Pancreas (tissue), 10 donors: ENCODE measurements at regions not wholly inside any gene's neighbourhood (a gene's known extent, or its start where the extent isn't known, plus 50 kb on each side); places are given as distances from the start of the nearest gene placed in this dataset.

ENCODE experiments used
- ATAC-seq, 4 donors: fragments of 200-7000 bp; cut with Tn5 transposase; one replicate each; pipeline versions ENCODE4 v1.8.0 to v1.9.1; 2020; ENCODE audit warnings: mild to moderate bottlenecking in 4 of 4, moderate library complexity in 4 of 4
- DNase-seq, 6 donors: peaks; one replicate each; pipeline ENCODE4 v3.0.0-alpha.2; 2020
- FAIRE-seq: peaks from 2 replicates; lab custom pipeline; 2012; peaks lifted over from hg19 to GRCh38; lab: Jason Lieb, UNC
- H3K27ac ChIP-seq, 4 donors: fragments of 200-600 bp; sonication (generic); 1 replicate in 3 of 4; 2 replicates in 1 of 4; pipeline versions ENCODE4 v1.5.0 to v1.8.0; 2020
- H3K27me3 ChIP-seq, 4 donors: fragments of 200-600 bp; one replicate each; pipeline ENCODE4 v1.8.0; 2021
- H3K36me3 ChIP-seq, 3 donors: fragments of 200-600 bp; sonication (generic) in 1 of 3; one replicate each; pipeline versions ENCODE4 v1.5.0 to v1.8.0; 2020 to 2021
- H3K4me1 ChIP-seq, 3 donors: fragments of 200-600 bp; one replicate each; pipeline ENCODE4 v1.8.0; 2021
- H3K4me3 ChIP-seq, 4 donors: fragments of 200-600 bp; sonication (generic) in 2 of 4; one replicate each; pipeline versions ENCODE4 v1.5.0 to v1.8.0; 2020 to 2021
- H3K9me3 ChIP-seq, 4 donors: fragments of 200-600 bp; one replicate each; pipeline ENCODE4 v1.8.0; 2021
- WGBS, 2 donors: extraction: QIAGEN DNeasy Blood & Tissue Kit; methylation state at CpG; one replicate each; pipeline ENCODE4 v1.1.7; 2013; 5-methylcytosine and 5-hydroxymethylcytosine counted together
- intact Hi-C, 3 donors: fragments of 100-400 bp; cut with DNase I; formaldehyde crosslinking; loops; one replicate each; pipeline versions ENCODE4 v1.11.1 to v1.14.2; 2022
- TF ChIP-seq, protein P1 (sequence below), 4 donors: fragments of 200-600 bp; sonication (generic) in 3 of 4; IDR thresholded peaks; one replicate each; pipeline versions ENCODE4 v1.5.0 to v1.8.0; 2021; ENCODE audit warnings: antibody characterized with exemption in 4 of 4
- donor health status: healthy with polysubstance abuse.
- donor health status: DM: no; HTN: no; CAD: no; lungs with moderate emphysema.
- donor health status: DM: no; HTN: no; CAD: no.
- donor health status: control.
- donor health status: control.
- donor health status: Bipolar disorder and iron deficiency.
- donor health status: DM: yes; HTN: yes; CAD: no.
- donor health status: DM: no; HTN: no; CAD: no.
- donor health status: DM: no; HTN: no; CAD: no.
- donor health status: DM: yes; HTN: yes; CAD: no.

GRCh38 chr13:80189889-80190597 is 150.9 kb downstream of the SPRY2 start:
- intact Hi-C loops: no loop called here
- H3K27ac ChIP-seq: no peak overlapping the region
- ATAC-seq: no peak

DNA sequence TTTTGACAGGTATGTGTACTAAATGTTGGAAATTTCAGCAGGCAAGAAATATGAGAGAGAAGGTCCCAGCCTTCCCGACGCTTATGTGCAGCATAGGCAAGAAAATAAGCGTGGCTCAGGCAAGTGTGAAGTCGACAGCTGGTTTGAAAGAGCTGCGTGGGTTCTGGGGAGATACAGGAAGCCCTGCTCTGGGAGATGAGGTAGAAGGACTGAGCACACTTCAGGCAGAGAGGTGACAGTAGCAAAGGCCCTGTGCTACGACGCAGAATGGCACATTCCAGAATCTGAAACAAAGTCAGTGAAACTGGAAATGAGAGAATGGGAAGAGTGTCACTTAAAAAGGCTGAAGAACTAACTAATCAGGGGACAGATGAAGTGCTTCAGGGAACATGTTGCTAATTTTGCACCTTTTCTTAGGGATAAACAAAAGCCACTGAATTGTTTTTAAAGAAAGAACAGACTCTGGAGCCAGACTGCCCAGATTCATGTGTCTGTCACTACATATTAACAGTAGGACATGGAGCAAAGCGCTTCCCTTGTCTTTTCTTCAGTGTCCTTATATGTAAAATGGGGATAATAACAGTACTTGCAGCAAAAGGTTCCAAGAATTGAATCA is 160.1 kb downstream of the SPRY2 start:
- H3K27ac ChIP-seq: no peak overlapping the region
- intact Hi-C loops: no loop called here
- no peaks in the 10 kb centered on the region for H3K9me3 ChIP-seq
- H3K4me1 ChIP-seq: no peaks in the 10 kb centered on the region
- DNase-seq (no peak), ATAC-seq (no peak), FAIRE-seq (no peak)
- no peaks in the 10 kb centered on the region for H3K27me3 ChIP-seq
- 78 to 79% methylated on average over 8 of the region's 8 CpGs for WGBS, 2 donors
- H3K36me3 ChIP-seq: no peaks in the 10 kb centered on the region
- TF ChIP-seq, protein P1, sequence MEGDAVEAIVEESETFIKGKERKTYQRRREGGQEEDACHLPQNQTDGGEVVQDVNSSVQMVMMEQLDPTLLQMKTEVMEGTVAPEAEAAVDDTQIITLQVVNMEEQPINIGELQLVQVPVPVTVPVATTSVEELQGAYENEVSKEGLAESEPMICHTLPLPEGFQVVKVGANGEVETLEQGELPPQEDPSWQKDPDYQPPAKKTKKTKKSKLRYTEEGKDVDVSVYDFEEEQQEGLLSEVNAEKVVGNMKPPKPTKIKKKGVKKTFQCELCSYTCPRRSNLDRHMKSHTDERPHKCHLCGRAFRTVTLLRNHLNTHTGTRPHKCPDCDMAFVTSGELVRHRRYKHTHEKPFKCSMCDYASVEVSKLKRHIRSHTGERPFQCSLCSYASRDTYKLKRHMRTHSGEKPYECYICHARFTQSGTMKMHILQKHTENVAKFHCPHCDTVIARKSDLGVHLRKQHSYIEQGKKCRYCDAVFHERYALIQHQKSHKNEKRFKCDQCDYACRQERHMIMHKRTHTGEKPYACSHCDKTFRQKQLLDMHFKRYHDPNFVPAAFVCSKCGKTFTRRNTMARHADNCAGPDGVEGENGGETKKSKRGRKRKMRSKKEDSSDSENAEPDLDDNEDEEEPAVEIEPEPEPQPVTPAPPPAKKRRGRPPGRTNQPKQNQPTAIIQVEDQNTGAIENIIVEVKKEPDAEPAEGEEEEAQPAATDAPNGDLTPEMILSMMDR (IDR thresholded peaks at IDR 0.05): no peak
- H3K4me3 ChIP-seq: no peak overlapping the region

More at GRCh38 chr13:80189889-80190597, 150.9 kb downstream of the SPRY2 start:
- no peaks in the 10 kb centered on the region for H3K9me3 ChIP-seq
- no peaks in the 10 kb centered on the region for H3K27me3 ChIP-seq
- H3K36me3 ChIP-seq: no peaks in the 10 kb centered on the region
- no peak for DNase-seq
- 87 to 94% methylated on average over 11 of the region's 11 CpGs for WGBS, 2 donors
- no peak overlapping the region for H3K4me3 ChIP-seq
- TF ChIP-seq, protein P1 (IDR thresholded peaks at IDR 0.05): no peak
- no peak for FAIRE-seq
- no peaks in the 10 kb centered on the region for H3K4me1 ChIP-seq

GRCh38 chr13:80177327-80177726 is 163.6 kb downstream of the SPRY2 start:
- H3K27ac ChIP-seq: no peak overlapping the region
- FAIRE-seq (no peak), DNase-seq (no peak), ATAC-seq (no peak)
- H3K36me3 ChIP-seq: no peaks in the 10 kb centered on the region
- H3K4me3 ChIP-seq: no peak overlapping the region
- H3K4me1 ChIP-seq: no peaks in the 10 kb centered on the region
- TF ChIP-seq, protein P1 (IDR thresholded peaks at IDR 0.05): no peak
- H3K27me3 ChIP-seq: no peaks in the 10 kb centered on the region
- no peaks in the 10 kb centered on the region for H3K9me3 ChIP-seq
- intact Hi-C loops: no loop called here
- WGBS, 2 donors: 86 to 95% methylated on average over 3 of the region's 3 CpGs

GRCh38 chr13:80173224-80173623 is 167.7 kb downstream of the SPRY2 start:
- ATAC-seq (peak in 2 of 4 donors; percentile 61 to 68), DNase-seq (no peak), FAIRE-seq (no peak)
- no peaks in the 10 kb centered on the region for H3K36me3 ChIP-seq
- no peaks in the 10 kb centered on the region for H3K27me3 ChIP-seq
- H3K4me1 ChIP-seq: no peaks in the 10 kb centered on the region
- no peak overlapping the region for H3K27ac ChIP-seq
- intact Hi-C loops: no loop called here
- H3K4me3 ChIP-seq: no peak overlapping the region
- no peaks in the 10 kb centered on the region for H3K9me3 ChIP-seq
- TF ChIP-seq, protein P1 (IDR thresholded peaks at IDR 0.05): no peak
- WGBS, 2 donors: 15 to 21% methylated on average over 2 of the region's 2 CpGs

DNA sequence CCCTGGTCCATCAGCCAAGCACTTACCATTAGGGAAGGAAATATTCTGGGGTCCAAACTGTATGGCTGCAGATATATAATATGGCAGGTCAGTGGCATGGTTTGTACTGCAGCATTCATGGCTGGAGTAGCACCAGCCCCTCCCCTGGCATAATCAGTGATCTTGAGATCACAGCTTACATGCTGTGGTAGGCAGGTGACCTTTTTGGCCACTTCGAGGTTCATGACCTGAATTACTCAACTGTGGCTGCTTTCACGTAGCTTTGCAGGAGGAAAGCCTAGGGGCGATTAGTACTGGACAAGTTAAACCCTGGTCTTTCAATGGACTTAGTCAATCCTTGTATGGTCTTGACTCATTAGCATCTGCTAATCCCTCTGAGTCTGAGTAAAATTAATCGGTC is 169.8 kb downstream of the SPRY2 start:
- DNase-seq: no peak
- Histone ChIP-seq H3K4me3 (no peak overlapping the region), H3K4me1 (no peaks in the 10 kb centered on the region), H3K27me3 (no peaks in the 10 kb centered on the region), H3K36me3 (no peaks in the 10 kb centered on the region), H3K9me3 (no peaks in the 10 kb centered on the region), H3K27ac (no peak overlapping the region)
- TF ChIP-seq, protein P1 (IDR thresholded peaks at IDR 0.05): no peak
- intact Hi-C loops: no loop called here
- no peak for ATAC-seq
- WGBS, 2 donors: 75 to 85% methylated on average over 4 of the region's 4 CpGs
- no peak for FAIRE-seq
